HepG2 (cell line): ENCODE measurements at regions not wholly inside any gene's neighbourhood (a gene's known extent, or its start where the extent isn't known, plus 50 kb on each side); places are given as distances from the start of the nearest gene placed in this dataset.

Source experiments
- ATAC-seq: fragments of 200-7000 bp; cut with Tn5 transposase; 3 replicates; pipeline ENCODE4 v1.9.1; 2020; ENCODE audit warnings: mild to moderate bottlenecking, moderate library complexity
- BruUV-seq: library from RNA; stranded (reverse); fragments of 400-500 nt; replicated peaks from 2 replicates; lab custom pipeline; 2021; lab: Mats Ljungman, UMichigan
- CTCF ChIA-PET: fragments of 300-600 bp; formaldehyde crosslinking; extraction: SDS; loops from one replicate; lab custom pipeline; 2021; ENCODE audit warnings: low total read pairs, inconsistent platforms, low intra/inter-chr PET ratio; lab: Yijun Ruan, JAX
- POLR2A ChIA-PET: fragments of 350-600 bp; sonication (Branson Sonifier 250); formaldehyde crosslinking; loops from one replicate; lab custom pipeline; 2020; ENCODE audit warnings: antibody characterized with exemption, inconsistent platforms; lab: Yijun Ruan, JAX
- DNase-seq: peaks from one replicate; pipeline ENCODE4 v3.0.0-alpha.2; 2015; ENCODE audit warnings: low spot score
- FAIRE-seq: peaks from 3 replicates; lab custom pipeline; 2011; peaks lifted over from hg19 to GRCh38; lab: Jason Lieb, UNC
- H2AFZ ChIP-seq: one replicate; pipeline ENCODE4 v1.6.1; 2011; ENCODE audit warnings: low read length, inconsistent platforms
- H3K27ac ChIP-seq: fragments of 300-600 bp; 3 replicates; pipeline ENCODE4 v1.8.0; 2011; ENCODE audit warnings: mixed run types, mild to moderate bottlenecking, mixed read lengths, low read length, inconsistent platforms; ENCODE audit not compliant: insufficient read depth; ENCODE audit errors: extremely low read length
- H3K27me3 ChIP-seq, 2 experiments: fragments of 200-600 bp in 1 of 2; 2 replicates in 1 of 2; 3 replicates in 1 of 2; pipeline versions ENCODE4 v1.6.0 to v1.8.0; 2011; ENCODE audit warnings: low read length in 2 of 2, mild to moderate bottlenecking in 2 of 2, moderate library complexity in 2 of 2, inconsistent platforms in 1 of 2; ENCODE audit not compliant: insufficient read depth in 2 of 2, control insufficient read depth in 1 of 2
- H3K36me3 ChIP-seq, 2 experiments: fragments of 200-600 bp in 1 of 2; replicated peaks in 1 of 2; 2 replicates in 1 of 2; 3 replicates in 1 of 2; pipeline versions ENCODE4 v1.5.1 to v1.8.0; 2011; ENCODE audit warnings: low read length in 2 of 2, inconsistent platforms in 1 of 2; ENCODE audit not compliant: insufficient read depth in 2 of 2, control insufficient read depth in 1 of 2
- H3K4me1 ChIP-seq: 2 replicates; pipeline ENCODE4 v1.5.1; 2012; ENCODE audit warnings: low read length, inconsistent platforms; ENCODE audit not compliant: insufficient read depth
- H3K4me2 ChIP-seq: 2 replicates; pipeline ENCODE4 v1.6.0; 2011; ENCODE audit warnings: low read depth, low read length, inconsistent platforms
- H3K4me3 ChIP-seq, 3 experiments: fragments of 200-600 bp in 1 of 3; sonication (generic), shearing (Covaris generic) in 1 of 3; replicated peaks in 1 of 3; 2 replicates each; pipeline ENCODE4 v1.5.1; 2011 to 2016; ENCODE audit warnings: low read length in 3 of 3, inconsistent platforms in 2 of 3, low read depth in 2 of 3, mild to moderate bottlenecking in 2 of 3, control low read depth in 1 of 3, mixed read lengths in 1 of 3; ENCODE audit not compliant: insufficient read depth in 1 of 3
- H3K79me2 ChIP-seq: one replicate; pipeline ENCODE4 v1.6.1; 2011; ENCODE audit warnings: low read length, inconsistent platforms; ENCODE audit not compliant: insufficient read depth
- H3K9ac ChIP-seq: 2 replicates; pipeline ENCODE4 v1.6.0; 2011; ENCODE audit warnings: mild to moderate bottlenecking, low read depth, low read length, inconsistent platforms; ENCODE audit not compliant: insufficient read depth
- H3K9me3 ChIP-seq: 2 replicates; pipeline ENCODE4 v1.5.1; 2012; ENCODE audit warnings: mild to moderate bottlenecking, low read length
- H4K20me1 ChIP-seq: 2 replicates; pipeline ENCODE4 v1.6.0; 2011; ENCODE audit warnings: inconsistent platforms, mild to moderate bottlenecking, low read length, moderate library complexity; ENCODE audit not compliant: insufficient read depth
- E2F1 ChIP-seq: sonication (generic); formaldehyde crosslinking; IDR thresholded peaks from 2 replicates; pipeline ENCODE4 v1.5.0; 2020; ENCODE audit warnings: missing genetic modification reagents
- HBP1 ChIP-seq: IDR thresholded peaks from 2 replicates; pipeline ENCODE4 v1.6.1; 2016; ENCODE audit warnings: low read depth, control low read depth
- LRRFIP1 ChIP-seq: sonication (generic); formaldehyde crosslinking; conservative IDR thresholded peaks from 2 replicates; pipeline ENCODE4 v1.4.0; 2020; ENCODE audit warnings: missing genetic modification reagents
- MATR3 ChIP-seq: sonication (generic); formaldehyde crosslinking; IDR thresholded peaks from 2 replicates; pipeline ENCODE4 v1.4.0; 2020; ENCODE audit warnings: missing genetic modification reagents
- NFE2L1 ChIP-seq: sonication (generic); formaldehyde crosslinking; IDR thresholded peaks from 2 replicates; pipeline ENCODE4 v1.4.0; 2020; ENCODE audit warnings: missing genetic modification reagents, mild to moderate bottlenecking, borderline replicate concordance
- POLR2A ChIP-seq, 2 experiments: IDR thresholded peaks; 2 replicates each; pipeline ENCODE4 v1.6.1; 2011; ENCODE audit warnings: low read depth in 2 of 2, low read length in 2 of 2, mild to moderate bottlenecking in 1 of 2, moderate library complexity in 1 of 2; ENCODE audit not compliant: insufficient read depth in 1 of 2
- PRDM4 ChIP-seq: sonication (generic); formaldehyde crosslinking; IDR thresholded peaks from 2 replicates; pipeline ENCODE4 v1.9.0; 2021; ENCODE audit warnings: missing genetic modification reagents, borderline replicate concordance
- RORA ChIP-seq: sonication (generic); formaldehyde crosslinking; IDR thresholded peaks from 2 replicates; pipeline ENCODE4 v1.5.0; 2020; ENCODE audit warnings: mild to moderate bottlenecking, missing genetic modification reagents, moderate library complexity
- THAP11 ChIP-seq: IDR thresholded peaks from 2 replicates; pipeline ENCODE4 v1.6.1; 2016; ENCODE audit warnings: missing biosample characterization, missing genetic modification reagents
- THYN1 ChIP-seq: sonication (generic); formaldehyde crosslinking; IDR thresholded peaks from 2 replicates; pipeline ENCODE4 v1.8.1; 2023; ENCODE audit warnings: low read depth, mild to moderate bottlenecking, moderate library complexity, missing genetic modification reagents, borderline replicate concordance
- TOE1 ChIP-seq: sonication (generic); formaldehyde crosslinking; IDR thresholded peaks from 2 replicates; pipeline ENCODE4 v1.4.0; 2020; ENCODE audit warnings: mild to moderate bottlenecking, missing genetic modification reagents
- TP53 ChIP-seq: sonication (generic); formaldehyde crosslinking; conservative IDR thresholded peaks from 2 replicates; pipeline ENCODE4 v1.4.0; 2020; ENCODE audit warnings: missing genetic modification reagents
- ZNF12 ChIP-seq: sonication (generic); formaldehyde crosslinking; IDR thresholded peaks from 2 replicates; pipeline ENCODE4 v1.5.0; 2020; ENCODE audit warnings: missing genetic modification reagents
- ZNF121 ChIP-seq: sonication (generic); formaldehyde crosslinking; IDR thresholded peaks from 2 replicates; pipeline ENCODE4 v1.5.0; 2020; ENCODE audit warnings: mild to moderate bottlenecking, missing genetic modification reagents
- ZNF225 ChIP-seq: sonication (generic); formaldehyde crosslinking; IDR thresholded peaks from 2 replicates; pipeline ENCODE4 v1.4.0; 2020; ENCODE audit warnings: mild to moderate bottlenecking, missing genetic modification reagents
- ZNF441 ChIP-seq: sonication (generic); formaldehyde crosslinking; IDR thresholded peaks from 2 replicates; pipeline ENCODE4 v1.7.0; 2021; ENCODE audit warnings: missing genetic modification reagents, borderline replicate concordance
- ZNF615 ChIP-seq: sonication (generic); formaldehyde crosslinking; IDR thresholded peaks from 2 replicates; pipeline ENCODE4 v1.5.0; 2020; ENCODE audit warnings: mild to moderate bottlenecking, missing genetic modification reagents, borderline replicate concordance
- ZNF839 ChIP-seq: sonication (generic); formaldehyde crosslinking; IDR thresholded peaks from 2 replicates; pipeline ENCODE4 v1.4.0; 2020; ENCODE audit warnings: missing genetic modification reagents, mild to moderate bottlenecking, borderline replicate concordance
- WGBS: methylation state at CpG from one replicate; pipeline ENCODE4 v1.1.6; 2017; ENCODE audit warnings: low lambda C conversion rate; 5-methylcytosine and 5-hydroxymethylcytosine counted together
- in situ Hi-C: cut with HindIII; loops from 2 replicates; pipeline ENCODE4 v1.10.0; 2017; ENCODE audit warnings: low pct_unique_long_range_greater_than_20kb; ENCODE audit not compliant: extremely low pct_ligation_motif_present
- intact Hi-C: fragments of 100-400 bp; cut with micrococcal nuclease; formaldehyde crosslinking; loops from one replicate; pipeline ENCODE4 v1.10.0; 2022; ENCODE audit not compliant: unreplicated experiment
- TF ChIP-seq, protein P1 (sequence below): sonication (generic); formaldehyde crosslinking; IDR thresholded peaks from 2 replicates; pipeline ENCODE4 v1.4.0; 2020; ENCODE audit warnings: mild to moderate bottlenecking, missing genetic modification reagents

DNA sequence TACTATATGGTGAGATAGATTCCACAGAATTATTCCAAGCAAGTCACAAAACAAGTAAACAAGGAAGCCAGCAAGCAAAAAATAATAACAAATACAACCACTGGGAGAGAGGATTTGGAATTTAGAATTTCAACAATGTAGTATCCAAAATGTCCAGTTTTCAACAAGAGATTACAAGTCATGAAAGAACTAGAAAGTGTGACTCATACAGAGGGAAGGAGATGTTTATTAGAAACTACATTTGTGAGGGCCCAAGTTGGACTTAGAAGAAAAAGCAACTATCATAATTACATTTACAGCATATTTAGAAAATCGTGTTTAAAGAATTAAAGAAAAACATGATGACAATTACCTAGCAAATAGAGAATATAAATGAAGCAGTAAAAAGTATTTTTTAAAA is 494.6 kb upstream of the ID4 start (continued):
- TF ChIP-seq E2F1 (CRISPR knock-in tag), result no peak
- TF ChIP-seq TOE1, result no peak
- TF ChIP-seq, protein P1, sequence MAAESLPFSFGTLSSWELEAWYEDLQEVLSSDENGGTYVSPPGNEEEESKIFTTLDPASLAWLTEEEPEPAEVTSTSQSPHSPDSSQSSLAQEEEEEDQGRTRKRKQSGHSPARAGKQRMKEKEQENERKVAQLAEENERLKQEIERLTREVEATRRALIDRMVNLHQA, result no peak
- TF ChIP-seq PRDM4, result no peak
- no peak for TF ChIP-seq MATR3 (CRISPR knock-in tag)
- TF ChIP-seq ZNF12 (CRISPR knock-in tag), result no peak
- TF ChIP-seq NFE2L1, result no peak
- no peak for TF ChIP-seq ZNF615 (CRISPR knock-in tag)

GRCh38 chr6:19349429-19349828 is 487.7 kb upstream of the ID4 start:
- ChIA-PET CTCF (no interaction called here), POLR2A (no interaction called here)
- TF ChIP-seq ZNF121 (CRISPR knock-in tag) (no peak), RORA (CRISPR knock-in tag) (no peak), THAP11 (CRISPR knock-in tag) (no peak), LRRFIP1 (CRISPR knock-in tag) (no peak), POLR2A (IDR thresholded peaks at IDR 0.05; ENCODE audit: insufficient read depth in 1 of 2, low read depth in 2 of 2, low read length in 2 of 2) (no peak), ZNF225 (CRISPR knock-in tag) (no peak), TP53 (CRISPR knock-in tag) (no peak), ZNF441 (CRISPR knock-in tag) (no peak), HBP1 (CRISPR knock-in tag) (no peak), THYN1 (CRISPR knock-in tag) (no peak), ZNF839 (CRISPR knock-in tag) (no peak)

More at GRCh38 chr6:19349429-19349828, 487.7 kb upstream of the ID4 start:
- peaks cover 47% of the 10 kb centered on the region for H3K9me3 ChIP-seq
- intact Hi-C loops (no loop called here), in situ Hi-C loops (no loop called here)
- DNase-seq, result no peak
- BruUV-seq, result no TSS peak
- no peak overlapping the region for H2AFZ ChIP-seq
- no peak for FAIRE-seq
- no peak overlapping the region for H3K4me2 ChIP-seq
- no peaks in the 10 kb centered on the region for H3K27me3 ChIP-seq
- no peak overlapping the region for H3K27ac ChIP-seq
- H3K9ac ChIP-seq, result no peak overlapping the region
- no peaks in the 10 kb centered on the region for H3K4me1 ChIP-seq
- no peaks in the 10 kb centered on the region for H4K20me1 ChIP-seq
- no peaks in the 10 kb centered on the region for H3K36me3 ChIP-seq
- H3K4me3 ChIP-seq, result no peak overlapping the region
- no peaks in the 10 kb centered on the region for H3K79me2 ChIP-seq
- ATAC-seq, result no peak
- WGBS, result 23% methylated on average over 3 of the region's 3 CpGs
